Thyroid gland (tissue), 4 donors: ENCODE measurements at regions not wholly inside any gene's neighbourhood (a gene's known extent, or its start where the extent isn't known, plus 50 kb on each side); places are given as distances from the start of the nearest gene placed in this dataset.

Experiments
- DNase-seq, 2 donors: peaks; one replicate each; pipeline ENCODE4 v3.0.0-alpha.2; 2019
- H3K27ac ChIP-seq, 3 donors: fragments of 200-600 bp; sonication (generic); 1 replicate in 2 of 3; 2 replicates in 1 of 3; pipeline ENCODE4 v1.5.1; 2016 to 2019; ENCODE audit warnings: mild to moderate bottlenecking in 1 of 3, moderate library complexity in 1 of 3
- H3K27me3 ChIP-seq: fragments of 200-600 bp; sonication (generic); one replicate; pipeline ENCODE4 v1.5.1; 2019
- H3K36me3 ChIP-seq, 2 donors: fragments of 200-600 bp; sonication (generic); one replicate each; pipeline ENCODE4 v1.5.1; 2016 to 2019
- H3K4me1 ChIP-seq, 2 donors: fragments of 200-600 bp; sonication (generic); one replicate each; pipeline ENCODE4 v1.5.1; 2017 to 2019
- H3K4me3 ChIP-seq, 3 donors: fragments of 200-600 bp; sonication (generic); replicated peaks in 1 of 3; 1 replicate in 2 of 3; 2 replicates in 1 of 3; pipeline ENCODE4 v1.5.1; 2016; ENCODE audit warnings: mild to moderate bottlenecking in 1 of 3
- H3K9me3 ChIP-seq: fragments of 200-600 bp; sonication (generic); one replicate; pipeline ENCODE4 v1.5.1; 2017
- POLR2A ChIP-seq, 2 donors: fragments of 450-650 bp; IDR thresholded peaks; one replicate each; pipeline ENCODE4 v1.6.1; 2017; ENCODE audit warnings: antibody characterized with exemption in 2 of 2, mild to moderate bottlenecking in 2 of 2, moderate library complexity in 1 of 2
- WGBS, 2 donors: methylation state at CpG; one replicate each; pipeline ENCODE4 v1.1.5; 2017; 5-methylcytosine and 5-hydroxymethylcytosine counted together
- intact Hi-C: fragments of 100-400 bp; cut with DNase I; formaldehyde crosslinking; loops from one replicate; pipeline ENCODE4 v1.15.1; 2023
- TF ChIP-seq, protein P1 (sequence below), 6 experiments: fragments of 200-600 bp in 3 of 6; fragments of 450-650 bp in 3 of 6; sonication (generic) in 3 of 6; IDR thresholded peaks; one replicate each; pipeline ENCODE4 v1.5.1; 2016 to 2019; ENCODE audit warnings: antibody characterized with exemption in 6 of 6, mild to moderate bottlenecking in 2 of 6, inconsistent platforms in 1 of 6, moderate library complexity in 1 of 6

DNA sequence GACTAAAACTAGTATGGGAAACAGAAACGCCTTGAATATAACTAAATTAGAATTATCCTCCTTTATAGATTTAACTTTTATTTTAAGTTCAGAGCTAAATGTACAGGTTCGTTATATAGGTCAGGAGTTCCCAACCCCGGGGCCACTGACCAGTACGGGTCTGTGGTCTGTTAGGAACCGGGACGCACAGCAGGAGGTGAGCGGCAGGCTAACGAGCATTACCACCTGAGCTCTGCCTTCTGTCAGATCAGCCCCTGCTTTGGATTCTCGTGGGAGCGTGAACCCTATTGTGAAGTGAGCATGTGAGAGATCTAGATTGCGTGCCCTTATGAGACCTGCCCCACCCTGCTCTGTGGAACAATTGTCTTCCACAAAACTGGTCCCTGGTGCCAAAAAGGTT is 51.0 kb downstream of the FAT4 start:
- no peak overlapping the region for H3K4me3 ChIP-seq
- H3K36me3 ChIP-seq = no peaks in the 10 kb centered on the region
- 88 to 96% methylated on average over 11 of the region's 11 CpGs for WGBS, 2 donors
- H3K27ac ChIP-seq = no peak overlapping the region
- TF ChIP-seq POLR2A (IDR thresholded peaks at IDR 0.05) = no peak
- TF ChIP-seq, protein P1, sequence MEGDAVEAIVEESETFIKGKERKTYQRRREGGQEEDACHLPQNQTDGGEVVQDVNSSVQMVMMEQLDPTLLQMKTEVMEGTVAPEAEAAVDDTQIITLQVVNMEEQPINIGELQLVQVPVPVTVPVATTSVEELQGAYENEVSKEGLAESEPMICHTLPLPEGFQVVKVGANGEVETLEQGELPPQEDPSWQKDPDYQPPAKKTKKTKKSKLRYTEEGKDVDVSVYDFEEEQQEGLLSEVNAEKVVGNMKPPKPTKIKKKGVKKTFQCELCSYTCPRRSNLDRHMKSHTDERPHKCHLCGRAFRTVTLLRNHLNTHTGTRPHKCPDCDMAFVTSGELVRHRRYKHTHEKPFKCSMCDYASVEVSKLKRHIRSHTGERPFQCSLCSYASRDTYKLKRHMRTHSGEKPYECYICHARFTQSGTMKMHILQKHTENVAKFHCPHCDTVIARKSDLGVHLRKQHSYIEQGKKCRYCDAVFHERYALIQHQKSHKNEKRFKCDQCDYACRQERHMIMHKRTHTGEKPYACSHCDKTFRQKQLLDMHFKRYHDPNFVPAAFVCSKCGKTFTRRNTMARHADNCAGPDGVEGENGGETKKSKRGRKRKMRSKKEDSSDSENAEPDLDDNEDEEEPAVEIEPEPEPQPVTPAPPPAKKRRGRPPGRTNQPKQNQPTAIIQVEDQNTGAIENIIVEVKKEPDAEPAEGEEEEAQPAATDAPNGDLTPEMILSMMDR (IDR thresholded peaks at IDR 0.05) = no peak
- H3K4me1 ChIP-seq = peaks cover 14% of the 10 kb centered on the region in 2 donors
- intact Hi-C loops = no loop called here
- H3K27me3 ChIP-seq = no peaks in the 10 kb centered on the region
- no peak for DNase-seq
- no peaks in the 10 kb centered on the region for H3K9me3 ChIP-seq

DNA sequence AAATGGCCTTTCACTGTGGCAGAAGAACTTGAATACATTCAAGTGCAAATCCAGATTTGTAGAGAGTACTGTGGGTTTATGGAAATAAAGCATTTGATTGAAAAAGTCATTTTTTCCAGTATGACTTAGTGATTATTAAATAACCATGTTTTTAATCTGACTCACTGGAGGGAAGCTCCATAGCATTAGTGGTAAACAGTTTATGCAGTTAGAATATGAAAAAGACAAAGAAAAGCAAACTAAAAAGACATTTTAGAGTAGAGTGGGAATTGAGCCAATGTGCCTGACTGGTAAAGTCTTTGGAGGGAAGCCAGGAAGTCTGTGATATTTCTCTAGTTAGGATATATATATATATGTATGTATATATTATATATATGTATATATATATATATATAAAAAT is 53.4 kb downstream of the FAT4 start:
- DNase-seq = no peak
- H3K4me3 ChIP-seq = no peak overlapping the region
- no peaks in the 10 kb centered on the region for H3K9me3 ChIP-seq
- intact Hi-C loops = no loop called here
- no peak for TF ChIP-seq POLR2A (IDR thresholded peaks at IDR 0.05)
- TF ChIP-seq, protein P1 (IDR thresholded peaks at IDR 0.05) = no peak
- H3K36me3 ChIP-seq = no peaks in the 10 kb centered on the region
- peaks cover 14% of the 10 kb centered on the region in 2 donors for H3K4me1 ChIP-seq
- peak overlapping the region; percentile 46 to 83 (median 68) for H3K27ac ChIP-seq
- H3K27me3 ChIP-seq = no peaks in the 10 kb centered on the region

DNA sequence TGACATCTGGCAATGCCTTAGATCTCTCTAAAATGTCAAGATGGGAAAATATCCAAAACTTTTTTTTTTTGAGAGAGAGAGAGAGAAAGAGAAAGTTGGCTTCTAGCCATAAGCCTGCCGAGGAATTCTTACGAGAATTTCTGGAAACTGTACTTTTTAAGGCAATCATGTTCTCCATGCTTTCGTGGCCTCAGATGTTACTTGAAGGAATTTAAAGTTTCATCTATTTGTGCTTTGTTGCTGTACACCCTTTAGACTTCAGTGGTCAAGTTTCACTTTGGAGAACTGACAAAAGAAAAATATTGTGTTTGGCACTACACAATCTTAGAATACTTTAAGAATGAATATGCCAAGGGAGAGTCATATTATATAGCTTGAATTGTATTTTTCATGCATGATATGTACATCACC is 53.9 kb downstream of the FAT4 start:
- H3K9me3 ChIP-seq = no peaks in the 10 kb centered on the region
- peak overlapping the region; percentile 46 to 83 (median 68) for H3K27ac ChIP-seq
- DNase-seq = no peak
- WGBS, 2 donors = 4 to 11% methylated on average over 3 of the region's 3 CpGs
- H3K36me3 ChIP-seq = no peaks in the 10 kb centered on the region
- H3K4me1 ChIP-seq = peaks cover 14% of the 10 kb centered on the region in 2 donors
- H3K27me3 ChIP-seq = no peaks in the 10 kb centered on the region
- no peak for TF ChIP-seq POLR2A (IDR thresholded peaks at IDR 0.05)
- TF ChIP-seq, protein P1 (IDR thresholded peaks at IDR 0.05) = no peak
- peak overlapping the region in 1 of 3 donors; percentile 14 for H3K4me3 ChIP-seq
- intact Hi-C loops = no loop called here

DNA sequence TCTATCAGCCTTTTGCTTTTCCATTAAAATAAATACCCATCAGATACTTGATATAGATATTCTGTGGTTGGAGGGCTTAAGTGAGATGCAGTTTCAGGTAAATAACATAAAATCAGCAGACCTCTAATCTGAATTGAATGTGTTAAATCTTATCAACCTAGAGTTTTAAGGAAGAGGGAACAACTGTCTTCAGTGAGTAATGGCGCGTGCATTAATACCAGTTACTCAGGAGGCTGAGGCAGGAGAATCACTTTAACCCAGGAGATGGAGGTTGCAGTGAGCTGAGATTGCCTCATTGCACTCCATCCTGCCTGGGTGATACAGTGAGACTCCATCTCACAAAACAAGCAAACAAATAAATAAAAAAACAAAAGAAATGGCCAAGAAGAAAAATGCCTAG is 54.3 kb downstream of the FAT4 start:
- peak overlapping the region in 1 of 3 donors; percentile 14 for H3K4me3 ChIP-seq
- no peak for TF ChIP-seq POLR2A (IDR thresholded peaks at IDR 0.05)
- TF ChIP-seq, protein P1 (IDR thresholded peaks at IDR 0.05) = no peak
- 90 to 91% methylated on average over 2 of the region's 2 CpGs for WGBS, 2 donors

DNA sequence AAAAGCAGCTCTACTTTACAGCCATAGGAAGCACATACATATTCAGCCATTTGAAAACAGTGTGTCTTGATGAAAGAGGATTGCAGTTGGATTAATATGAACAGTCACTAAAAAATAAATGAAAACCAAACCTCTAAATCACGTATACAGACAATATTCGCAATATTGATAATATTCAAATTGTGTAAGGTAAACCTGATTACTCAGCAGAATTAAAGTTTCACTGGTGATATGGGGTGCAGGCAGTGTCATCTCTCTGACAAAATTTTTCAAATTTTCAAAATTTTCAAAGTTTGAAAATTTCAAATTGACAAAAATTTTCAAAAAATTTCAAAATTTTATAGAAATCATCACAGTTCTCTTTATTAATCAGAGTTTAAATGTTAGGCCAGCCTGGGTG is 55.7 kb downstream of the FAT4 start:
- intact Hi-C loops = no loop called here
- 98% methylated on average over 2 of the region's 2 CpGs for WGBS, 2 donors
- no peak overlapping the region for H3K27ac ChIP-seq

More for the DNA sequence above, 54.3 kb downstream of the FAT4 start:
- peaks cover 14% of the 10 kb centered on the region in 2 donors for H3K4me1 ChIP-seq
- no peaks in the 10 kb centered on the region for H3K27me3 ChIP-seq
- peak overlapping the region; percentile 46 to 83 (median 68) for H3K27ac ChIP-seq
- no peaks in the 10 kb centered on the region for H3K36me3 ChIP-seq
- no peaks in the 10 kb centered on the region for H3K9me3 ChIP-seq
- no peak for DNase-seq
- intact Hi-C loops = no loop called here

More for the DNA sequence above, 55.7 kb downstream of the FAT4 start:
- no peaks in the 10 kb centered on the region for H3K36me3 ChIP-seq
- no peaks in the 10 kb centered on the region for H3K27me3 ChIP-seq
- no peak for TF ChIP-seq POLR2A (IDR thresholded peaks at IDR 0.05)
- TF ChIP-seq, protein P1 (IDR thresholded peaks at IDR 0.05) = no peak
- H3K9me3 ChIP-seq = no peaks in the 10 kb centered on the region
- no peak for DNase-seq
- peaks cover 14% of the 10 kb centered on the region in 2 donors for H3K4me1 ChIP-seq
- no peak overlapping the region for H3K4me3 ChIP-seq
